ENCODE measurements at regions not wholly inside any gene's neighbourhood (a gene's known extent, or its start where the extent isn't known, plus 50 kb on each side); places are given as distances from the start of the nearest gene placed in this dataset.

DNA sequence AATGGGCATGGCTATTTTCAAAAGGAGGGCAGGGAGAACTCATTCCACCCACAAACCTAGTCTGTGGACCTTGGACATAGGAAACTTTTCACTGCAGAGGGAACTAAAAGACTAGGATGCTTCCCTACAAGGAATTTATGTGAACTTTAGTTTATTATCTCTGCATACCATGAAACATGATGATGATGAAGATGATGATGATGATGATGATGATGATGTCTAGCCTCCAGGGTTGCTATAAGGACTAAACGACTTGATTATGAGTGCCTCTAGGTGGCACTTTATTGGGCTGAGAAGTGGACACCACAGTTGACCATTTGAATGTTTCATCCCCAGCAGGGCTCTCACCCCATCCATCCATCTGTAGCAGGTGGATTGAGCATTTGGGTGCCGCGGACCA lies 260.0 kb upstream of the TCF4 start:
- TF ChIP-seq, protein P1, sequence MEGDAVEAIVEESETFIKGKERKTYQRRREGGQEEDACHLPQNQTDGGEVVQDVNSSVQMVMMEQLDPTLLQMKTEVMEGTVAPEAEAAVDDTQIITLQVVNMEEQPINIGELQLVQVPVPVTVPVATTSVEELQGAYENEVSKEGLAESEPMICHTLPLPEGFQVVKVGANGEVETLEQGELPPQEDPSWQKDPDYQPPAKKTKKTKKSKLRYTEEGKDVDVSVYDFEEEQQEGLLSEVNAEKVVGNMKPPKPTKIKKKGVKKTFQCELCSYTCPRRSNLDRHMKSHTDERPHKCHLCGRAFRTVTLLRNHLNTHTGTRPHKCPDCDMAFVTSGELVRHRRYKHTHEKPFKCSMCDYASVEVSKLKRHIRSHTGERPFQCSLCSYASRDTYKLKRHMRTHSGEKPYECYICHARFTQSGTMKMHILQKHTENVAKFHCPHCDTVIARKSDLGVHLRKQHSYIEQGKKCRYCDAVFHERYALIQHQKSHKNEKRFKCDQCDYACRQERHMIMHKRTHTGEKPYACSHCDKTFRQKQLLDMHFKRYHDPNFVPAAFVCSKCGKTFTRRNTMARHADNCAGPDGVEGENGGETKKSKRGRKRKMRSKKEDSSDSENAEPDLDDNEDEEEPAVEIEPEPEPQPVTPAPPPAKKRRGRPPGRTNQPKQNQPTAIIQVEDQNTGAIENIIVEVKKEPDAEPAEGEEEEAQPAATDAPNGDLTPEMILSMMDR (IDR thresholded peaks at IDR 0.05): no peak
- no peak for TF ChIP-seq POLR2A (IDR thresholded peaks at IDR 0.05)
